ENCODE measurements at regions not wholly inside any gene's neighbourhood (a gene's known extent, or its start where the extent isn't known, plus 50 kb on each side); places are given as distances from the start of the nearest gene placed in this dataset.

DNA sequence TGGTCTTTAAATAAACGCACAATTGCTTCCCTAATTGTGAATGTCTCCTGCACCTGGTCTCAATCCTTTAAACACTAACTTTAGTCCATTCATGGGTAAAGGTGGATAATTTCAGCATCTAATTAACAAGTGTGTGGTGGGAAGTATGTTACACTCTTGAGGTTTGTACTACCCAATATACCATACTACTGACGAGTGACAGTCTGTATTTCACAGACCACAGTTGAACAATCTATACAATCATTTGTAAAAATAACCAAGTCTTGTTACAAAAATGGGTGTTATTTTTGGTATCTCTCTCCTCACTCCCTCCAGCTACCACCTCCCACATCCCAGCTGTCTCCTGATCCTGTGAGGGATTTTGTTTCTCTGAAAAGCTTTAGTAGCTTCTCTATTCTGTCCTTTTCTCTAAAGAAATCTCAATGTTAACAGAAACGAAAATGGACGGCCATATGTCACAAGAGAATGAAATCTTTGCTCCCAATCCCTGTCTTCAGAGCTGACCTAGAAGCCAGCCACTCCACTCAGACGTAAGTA lies 62.3 kb upstream of the ZNF366 start:
- H3K4me3 ChIP-seq (ENCODE audit: control insufficient read depth, low read depth, low read length), result no peak overlapping the region
- no peak for TF ChIP-seq CTCF (IDR thresholded peaks at IDR 0.05; ENCODE audit: control insufficient read depth, insufficient read depth, low read depth, low read length, missing control alignments)
- DNase-seq (ENCODE audit: low read depth), result no peak

DNA sequence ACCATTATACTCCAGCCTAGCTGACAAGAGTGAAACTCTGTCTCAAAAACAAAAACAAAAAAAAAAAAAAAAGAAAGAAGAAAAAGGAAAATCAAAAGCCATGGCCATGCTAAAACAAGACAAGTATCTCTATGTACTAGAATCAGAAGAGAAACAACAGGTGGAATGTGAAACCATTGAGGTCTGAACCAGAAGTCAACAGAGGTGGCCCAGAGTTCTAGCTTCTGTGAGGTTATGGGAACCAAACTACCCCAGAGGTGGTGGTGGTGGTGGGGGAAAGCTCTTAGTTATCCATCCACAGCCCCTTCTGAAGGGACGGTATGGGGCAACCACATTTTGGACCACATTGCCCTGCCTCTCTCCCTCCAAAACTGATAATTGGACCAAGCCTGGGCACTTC lies 59.5 kb upstream of the ZNF366 start:
- no peak for DNase-seq (ENCODE audit: low read depth)
- no peak overlapping the region for H3K4me3 ChIP-seq (ENCODE audit: control insufficient read depth, low read depth, low read length)
- no peak for TF ChIP-seq CTCF (IDR thresholded peaks at IDR 0.05; ENCODE audit: control insufficient read depth, insufficient read depth, low read depth, low read length, missing control alignments)

DNA sequence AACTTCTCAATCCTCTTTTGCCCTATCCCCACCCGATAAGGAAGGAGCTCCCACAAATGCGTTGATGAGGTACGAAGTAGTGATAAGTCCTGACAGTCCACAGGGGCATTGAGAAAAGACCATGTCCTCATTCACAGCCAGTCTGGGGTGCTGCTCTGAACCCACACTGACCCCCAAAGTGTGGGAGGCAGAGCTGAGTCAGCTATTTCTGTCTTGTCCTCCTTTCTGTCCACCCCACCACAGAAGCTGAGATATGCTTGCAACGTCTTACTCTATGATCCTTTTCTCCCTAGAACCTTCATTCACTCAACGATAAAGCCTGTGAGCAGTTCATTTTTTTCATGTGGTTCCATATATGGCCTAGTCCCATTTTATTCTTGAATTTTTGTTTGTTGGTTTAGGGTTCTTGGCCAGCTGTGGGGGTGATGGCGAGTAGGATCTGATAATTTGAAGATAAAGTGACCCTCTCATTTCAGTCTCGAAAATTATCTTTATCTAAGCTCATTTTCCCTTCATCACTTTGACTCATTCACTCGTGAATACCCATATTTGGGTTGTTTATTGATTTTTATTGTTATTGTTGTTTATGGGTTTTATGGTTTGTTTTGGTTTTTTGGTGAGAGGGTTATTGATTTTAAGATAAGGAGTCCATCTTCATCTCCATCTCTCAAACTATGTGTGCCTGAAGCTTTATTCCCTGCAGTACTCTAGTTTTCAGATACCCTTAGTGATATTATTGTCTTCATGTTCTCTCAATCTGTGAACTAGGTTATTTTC lies 58.5 kb upstream of the ZNF366 start:
- H3K4me3 ChIP-seq (ENCODE audit: control insufficient read depth, low read depth, low read length), result no peak overlapping the region
- DNase-seq (ENCODE audit: low read depth), result no peak
- TF ChIP-seq CTCF (IDR thresholded peaks at IDR 0.05; ENCODE audit: control insufficient read depth, insufficient read depth, low read depth, low read length, missing control alignments), result no peak

GRCh38 chr5:72562717-72563116 lies 55.5 kb upstream of the ZNF366 start:
- no peak for DNase-seq (ENCODE audit: low read depth)
- TF ChIP-seq CTCF (IDR thresholded peaks at IDR 0.05; ENCODE audit: control insufficient read depth, insufficient read depth, low read depth, low read length, missing control alignments), result no peak
- no peak overlapping the region for H3K4me3 ChIP-seq (ENCODE audit: control insufficient read depth, low read depth, low read length)

DNA sequence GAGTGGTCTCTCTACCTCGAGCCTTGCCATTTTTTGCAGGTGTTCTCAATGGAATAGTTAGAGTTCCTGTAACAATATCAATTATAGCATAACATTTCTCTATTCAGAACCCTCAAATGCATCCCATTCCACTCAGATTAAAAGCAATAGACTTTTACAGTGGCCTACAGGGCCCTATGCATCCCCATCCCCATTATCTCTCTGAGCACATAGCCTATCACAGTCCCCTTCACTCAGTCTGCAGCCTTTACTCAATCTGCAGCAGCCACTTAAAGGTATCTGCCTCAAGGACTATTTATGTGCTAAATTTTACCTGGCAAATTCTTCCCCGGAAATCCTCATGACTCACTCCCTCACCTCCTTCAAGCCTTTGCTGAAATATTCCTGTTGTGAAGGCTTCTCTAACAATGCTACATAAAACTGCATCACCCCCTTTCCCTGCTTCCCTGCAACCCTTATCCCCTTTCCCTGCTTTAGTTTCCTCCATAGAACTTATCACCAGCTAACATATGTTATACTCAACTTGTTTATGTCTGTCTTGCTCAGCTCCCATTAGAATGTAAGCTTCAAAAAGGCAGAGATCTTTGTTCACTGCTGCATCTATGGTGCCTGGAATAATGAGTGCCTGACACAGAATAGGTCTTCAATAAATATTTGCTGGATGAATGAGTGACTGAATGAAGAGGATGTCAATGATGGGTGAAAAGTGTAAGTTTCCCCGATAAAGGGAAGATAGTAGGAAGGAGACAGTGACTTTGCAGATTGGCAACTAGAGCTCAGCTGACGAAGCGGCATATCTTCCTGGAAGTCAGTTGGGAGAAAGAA lies 54.1 kb upstream of the ZNF366 start:
- no peak overlapping the region for H3K4me3 ChIP-seq (ENCODE audit: control insufficient read depth, low read depth, low read length)
- TF ChIP-seq CTCF (IDR thresholded peaks at IDR 0.05; ENCODE audit: control insufficient read depth, insufficient read depth, low read depth, low read length, missing control alignments), result no peak
- DNase-seq (ENCODE audit: low read depth), result no peak

GRCh38 chr5:72559866-72560766 lies 52.9 kb upstream of the ZNF366 start:
- H3K4me3 ChIP-seq (ENCODE audit: control insufficient read depth, low read depth, low read length), result no peak overlapping the region
- TF ChIP-seq CTCF (IDR thresholded peaks at IDR 0.05; ENCODE audit: control insufficient read depth, insufficient read depth, low read depth, low read length, missing control alignments), result no peak
- no peak for DNase-seq (ENCODE audit: low read depth)
